Duodenal mucosa (tissue), 2 donors: ENCODE measurements at regions not wholly inside any gene's neighbourhood (a gene's known extent, or its start where the extent isn't known, plus 50 kb on each side); places are given as distances from the start of the nearest gene placed in this dataset.

Source experiments
- H3K27ac ChIP-seq: one replicate; pipeline ENCODE4 v1.7.0; 2013; ENCODE audit warnings: low read depth, low read length
- H3K27me3 ChIP-seq, 2 donors: one replicate each; pipeline ENCODE4 v1.7.0; 2013; ENCODE audit warnings: low read length in 2 of 2, control low read depth in 1 of 2; ENCODE audit not compliant: insufficient read depth in 2 of 2, control insufficient read depth in 1 of 2
- H3K36me3 ChIP-seq, 2 donors: one replicate each; pipeline ENCODE4 v1.7.0; 2013; ENCODE audit warnings: low read length in 2 of 2, control low read depth in 1 of 2; ENCODE audit not compliant: insufficient read depth in 2 of 2, control insufficient read depth in 1 of 2
- H3K4me1 ChIP-seq, 2 donors: one replicate each; pipeline ENCODE4 v1.7.0; 2013; ENCODE audit warnings: low read length in 2 of 2, control low read depth in 1 of 2; ENCODE audit not compliant: insufficient read depth in 2 of 2, control insufficient read depth in 1 of 2
- H3K4me3 ChIP-seq, 2 donors: one replicate each; pipeline ENCODE4 v1.7.0; 2013; ENCODE audit warnings: low read length in 2 of 2, low read depth in 1 of 2
- H3K9ac ChIP-seq, 2 donors: one replicate each; pipeline ENCODE4 v1.7.0; 2013; ENCODE audit warnings: low read length in 2 of 2, low read depth in 1 of 2
- H3K9me3 ChIP-seq, 2 donors: one replicate each; pipeline ENCODE4 v1.7.0; 2013; ENCODE audit warnings: low read length in 2 of 2, control low read depth in 1 of 2; ENCODE audit not compliant: control insufficient read depth in 1 of 2

GRCh38 chr3:72572489-72573007 is 275.7 kb downstream of the SHQ1 start:
- Histone ChIP-seq H3K27ac (no peak overlapping the region), H3K36me3 (no peaks in the 10 kb centered on the region), H3K27me3 (no peaks in the 10 kb centered on the region), H3K9me3 (no peaks in the 10 kb centered on the region), H3K4me1 (peaks cover 0 to 4% of the 10 kb centered on the region in 2 donors), H3K4me3 (no peak overlapping the region), H3K9ac (no peak overlapping the region)

GRCh38 chr3:72571638-72572114 is 276.6 kb downstream of the SHQ1 start:
- peaks cover 0 to 4% of the 10 kb centered on the region in 2 donors for H3K4me1 ChIP-seq
- no peaks in the 10 kb centered on the region for H3K9me3 ChIP-seq
- no peaks in the 10 kb centered on the region for H3K36me3 ChIP-seq
- H3K9ac ChIP-seq = no peak overlapping the region
- H3K27me3 ChIP-seq = no peaks in the 10 kb centered on the region
- no peak overlapping the region for H3K27ac ChIP-seq
- no peak overlapping the region for H3K4me3 ChIP-seq

- Histone ChIP-seq H3K27ac (no peak overlapping the region), H3K27me3 (no peaks in the 10 kb centered on the region), H3K9me3 (no peaks in the 10 kb centered on the region)
These were observed 277.2 kb downstream of the SHQ1 start for GRCh38 chr3:72571052-72571451.

GRCh38 chr3:72569754-72570440 is 278.3 kb downstream of the SHQ1 start:
- no peaks in the 10 kb centered on the region for H3K36me3 ChIP-seq
- H3K9me3 ChIP-seq = no peaks in the 10 kb centered on the region
- no peak overlapping the region for H3K4me3 ChIP-seq
- H3K27me3 ChIP-seq = no peaks in the 10 kb centered on the region
- H3K4me1 ChIP-seq = peaks cover 0 to 4% of the 10 kb centered on the region in 2 donors
- no peak overlapping the region for H3K9ac ChIP-seq
- no peak overlapping the region for H3K27ac ChIP-seq

More at GRCh38 chr3:72571052-72571451, 277.2 kb downstream of the SHQ1 start:
- peaks cover 0 to 4% of the 10 kb centered on the region in 2 donors for H3K4me1 ChIP-seq
- no peak overlapping the region for H3K4me3 ChIP-seq
- H3K36me3 ChIP-seq = no peaks in the 10 kb centered on the region
- H3K9ac ChIP-seq = no peak overlapping the region

GRCh38 chr3:72568083-72568482 is 280.2 kb downstream of the SHQ1 start:
- H3K9me3 ChIP-seq = no peaks in the 10 kb centered on the region
- H3K36me3 ChIP-seq = no peaks in the 10 kb centered on the region
- H3K4me3 ChIP-seq = no peak overlapping the region
- no peak overlapping the region for H3K9ac ChIP-seq
- no peak overlapping the region for H3K27ac ChIP-seq
- no peaks in the 10 kb centered on the region for H3K27me3 ChIP-seq
- peaks cover 0 to 4% of the 10 kb centered on the region in 2 donors for H3K4me1 ChIP-seq

GRCh38 chr3:72567474-72567873 is 280.8 kb downstream of the SHQ1 start:
- no peak overlapping the region for H3K4me3 ChIP-seq
- no peak overlapping the region for H3K27ac ChIP-seq

GRCh38 chr3:72565593-72565992 is 282.7 kb downstream of the SHQ1 start:
- Histone ChIP-seq H3K4me3 (no peak overlapping the region), H3K27ac (no peak overlapping the region), H3K4me1 (peaks cover 0 to 4% of the 10 kb centered on the region in 2 donors), H3K9ac (no peak overlapping the region), H3K27me3 (no peaks in the 10 kb centered on the region), H3K36me3 (no peaks in the 10 kb centered on the region), H3K9me3 (no peaks in the 10 kb centered on the region)

More at GRCh38 chr3:72567474-72567873, 280.8 kb downstream of the SHQ1 start:
- Histone ChIP-seq H3K27me3 (no peaks in the 10 kb centered on the region), H3K36me3 (no peaks in the 10 kb centered on the region), H3K4me1 (peaks cover 0 to 4% of the 10 kb centered on the region in 2 donors), H3K9ac (no peak overlapping the region), H3K9me3 (no peaks in the 10 kb centered on the region)

- Histone ChIP-seq H3K4me1 (peaks cover 0 to 4% of the 10 kb centered on the region in 2 donors), H3K36me3 (no peaks in the 10 kb centered on the region), H3K4me3 (no peak overlapping the region), H3K9ac (no peak overlapping the region), H3K27ac (no peak overlapping the region), H3K9me3 (no peaks in the 10 kb centered on the region), H3K27me3 (no peaks in the 10 kb centered on the region)
These were observed 284.4 kb downstream of the SHQ1 start for GRCh38 chr3:72563690-72564370.

GRCh38 chr3:72560846-72561675 is 287.2 kb downstream of the SHQ1 start:
- no peaks in the 10 kb centered on the region for H3K9me3 ChIP-seq
- no peaks in the 10 kb centered on the region for H3K27me3 ChIP-seq
- H3K9ac ChIP-seq = no peak overlapping the region
- H3K27ac ChIP-seq = no peak overlapping the region
- no peaks in the 10 kb centered on the region for H3K36me3 ChIP-seq
- no peaks in the 10 kb centered on the region for H3K4me1 ChIP-seq
- H3K4me3 ChIP-seq = no peak overlapping the region
